ENCODE measurements at regions not wholly inside any gene's neighbourhood (a gene's known extent, or its start where the extent isn't known, plus 50 kb on each side); places are given as distances from the start of the nearest gene placed in this dataset.

- intact Hi-C loops (cut with DNase I), result no loop called here
- no peak for DNase-seq (ENCODE audit: low spot score)
Observed at GRCh38 chr6:25094726-25095125, 159.0 kb upstream of the RIPOR2 start.

- intact Hi-C loops (cut with DNase I), result no loop called here
Observed at GRCh38 chr6:25100288-25100687, 164.5 kb upstream of the RIPOR2 start.

GRCh38 chr6:25103603-25104002 lies 167.8 kb upstream of the RIPOR2 start:
- no peak for DNase-seq (ENCODE audit: low spot score)
- intact Hi-C loops (cut with DNase I), result no loop called here

More at GRCh38 chr6:25100288-25100687, 164.5 kb upstream of the RIPOR2 start:
- no peak for DNase-seq (ENCODE audit: low spot score)

GRCh38 chr6:25105070-25105925 lies 169.5 kb upstream of the RIPOR2 start:
- intact Hi-C loops (cut with DNase I), result no loop called here

GRCh38 chr6:25107218-25107617 lies 171.5 kb upstream of the RIPOR2 start:
- intact Hi-C loops (cut with DNase I), result no loop called here
- no peak for DNase-seq (ENCODE audit: low spot score)

More at GRCh38 chr6:25105070-25105925, 169.5 kb upstream of the RIPOR2 start:
- no peak for DNase-seq (ENCODE audit: low spot score)

- no peak for DNase-seq (ENCODE audit: low spot score)
- intact Hi-C loops (cut with DNase I), result no loop called here
Observed at GRCh38 chr6:25111782-25112181, 167.4 kb upstream of the CARMIL1 start.

- intact Hi-C loops (cut with DNase I), result no loop called here
- DNase-seq (ENCODE audit: low spot score), result no peak
Observed at GRCh38 chr6:25112322-25112773, 166.8 kb upstream of the CARMIL1 start.

- DNase-seq (ENCODE audit: low spot score), result no peak
- intact Hi-C loops (cut with DNase I), result no loop called here
Observed at GRCh38 chr6:25113436-25113835, 165.7 kb upstream of the CARMIL1 start.

GRCh38 chr6:25118038-25118437 lies 161.1 kb upstream of the CARMIL1 start:
- intact Hi-C loops (cut with DNase I), result no loop called here

GRCh38 chr6:25121186-25121585 lies 158.0 kb upstream of the CARMIL1 start:
- intact Hi-C loops (cut with DNase I), result no loop called here
- DNase-seq (ENCODE audit: low spot score), result no peak

More at GRCh38 chr6:25118038-25118437, 161.1 kb upstream of the CARMIL1 start:
- DNase-seq (ENCODE audit: low spot score), result no peak

GRCh38 chr6:25122001-25122400 lies 157.2 kb upstream of the CARMIL1 start:
- intact Hi-C loops (cut with DNase I), result no loop called here
- no peak for DNase-seq (ENCODE audit: low spot score)

GRCh38 chr6:25122622-25123237 lies 156.4 kb upstream of the CARMIL1 start:
- no peak for DNase-seq (ENCODE audit: low spot score)
- intact Hi-C loops (cut with DNase I), result no loop called here

- DNase-seq (ENCODE audit: low spot score), result no peak
- intact Hi-C loops (cut with DNase I), result no loop called here
Observed at GRCh38 chr6:25124216-25124715, 154.9 kb upstream of the CARMIL1 start.

- intact Hi-C loops (cut with DNase I), result no loop called here
- no peak for DNase-seq (ENCODE audit: low spot score)
Observed at GRCh38 chr6:25125736-25126135, 153.4 kb upstream of the CARMIL1 start.

- no peak for DNase-seq (ENCODE audit: low spot score)
- intact Hi-C loops (cut with DNase I), result no loop called here
Observed at GRCh38 chr6:25127076-25127837, 151.9 kb upstream of the CARMIL1 start.

GRCh38 chr6:25130518-25130917 lies 148.7 kb upstream of the CARMIL1 start:
- intact Hi-C loops (cut with DNase I), result no loop called here
- no peak for DNase-seq (ENCODE audit: low spot score)

GRCh38 chr6:25132934-25133333 lies 146.2 kb upstream of the CARMIL1 start:
- intact Hi-C loops (cut with DNase I), result no loop called here
- no peak for DNase-seq (ENCODE audit: low spot score)

GRCh38 chr6:25133568-25133967 lies 145.6 kb upstream of the CARMIL1 start:
- intact Hi-C loops (cut with DNase I), result no loop called here
- DNase-seq (ENCODE audit: low spot score), result no peak

GRCh38 chr6:25136854-25137253 lies 142.3 kb upstream of the CARMIL1 start:
- intact Hi-C loops (cut with DNase I), result loop anchor here in 1 of 2 donors (5.0 kb wide), 1 partner anchor 40 kb away; no protein-coding TSS in a partner anchor
- DNase-seq (ENCODE audit: low spot score), result no peak

- intact Hi-C loops (cut with DNase I), result loop anchor here in 1 of 2 donors (5.0 kb wide), 1 partner anchor 40 kb away; no protein-coding TSS in a partner anchor
Observed at GRCh38 chr6:25137480-25137879, 141.7 kb upstream of the CARMIL1 start.

More at GRCh38 chr6:25137480-25137879, 141.7 kb upstream of the CARMIL1 start:
- DNase-seq (ENCODE audit: low spot score), result no peak
